DMS53 treated with DMSO at 0.1 percent for 48 hours (cell line): ENCODE measurements at regions not wholly inside any gene's neighbourhood (a gene's known extent, or its start where the extent isn't known, plus 50 kb on each side); places are given as distances from the start of the nearest gene placed in this dataset.
"Not testable (repeated sequence)": the region's sequence is repeated elsewhere in the genome, so short reads cannot be mapped to it uniquely, and the experiment has no call there.

Experiments
- DNase-seq: peaks from one replicate; lab custom pipeline; 2025; ENCODE audit not compliant: unreplicated experiment; lab: John Stamatoyannopoulos, UW

DNA sequence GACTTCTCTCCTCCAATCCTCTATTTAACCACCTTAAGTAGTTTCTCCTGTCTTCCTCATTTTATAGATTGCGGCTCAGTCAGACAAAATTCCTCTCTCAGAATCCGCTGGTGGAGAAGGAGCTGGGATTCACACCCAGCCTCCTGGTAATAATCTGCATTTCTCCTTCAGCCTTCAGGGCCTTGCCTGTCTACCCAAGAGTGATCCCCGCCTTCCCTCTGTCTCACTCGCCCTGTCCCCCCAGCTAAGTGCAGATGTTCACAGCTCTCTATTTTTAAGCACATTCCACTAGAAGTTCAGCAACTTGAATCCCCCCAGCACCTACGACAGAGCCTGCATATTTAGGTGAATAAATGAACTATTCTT lies 212.5 kb upstream of the HAAO start:
- DNase-seq = no peak

DNA sequence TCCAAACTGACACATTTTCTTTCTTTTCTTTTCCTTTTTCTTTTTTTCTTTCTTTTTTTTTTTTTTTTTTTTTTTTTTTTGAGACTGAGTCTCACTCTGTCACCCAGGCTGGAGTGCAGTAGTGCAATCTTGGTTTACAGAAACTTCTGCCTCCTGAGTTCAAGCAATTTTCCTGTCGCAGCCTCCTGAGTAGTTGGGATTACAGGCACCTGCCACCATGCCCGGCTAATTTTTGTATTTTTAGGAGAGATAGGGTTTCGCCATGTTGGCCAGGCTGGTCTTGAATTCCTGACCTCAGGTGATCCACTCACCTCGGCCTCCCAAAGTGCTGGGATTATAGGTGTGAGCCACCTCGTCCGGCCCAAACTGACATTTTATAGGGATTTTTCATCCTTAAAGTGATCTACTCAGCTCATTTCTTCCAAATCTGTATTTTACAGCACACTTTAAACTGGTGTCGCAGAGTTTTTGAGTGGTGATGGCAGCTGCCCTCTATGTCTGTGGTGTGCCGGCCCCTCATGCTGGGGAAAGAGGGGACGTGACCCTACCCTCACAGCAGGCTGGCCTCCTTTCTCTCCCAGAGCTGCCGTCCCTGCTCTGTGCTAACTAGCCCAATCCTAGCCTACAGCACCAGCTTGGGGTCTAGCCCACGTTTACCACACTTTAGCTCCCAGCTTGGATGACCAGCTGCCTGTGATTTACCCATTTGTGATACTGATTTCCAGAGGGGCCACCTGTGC lies 211.9 kb upstream of the HAAO start:
- not testable (repeated sequence) for DNase-seq

DNA sequence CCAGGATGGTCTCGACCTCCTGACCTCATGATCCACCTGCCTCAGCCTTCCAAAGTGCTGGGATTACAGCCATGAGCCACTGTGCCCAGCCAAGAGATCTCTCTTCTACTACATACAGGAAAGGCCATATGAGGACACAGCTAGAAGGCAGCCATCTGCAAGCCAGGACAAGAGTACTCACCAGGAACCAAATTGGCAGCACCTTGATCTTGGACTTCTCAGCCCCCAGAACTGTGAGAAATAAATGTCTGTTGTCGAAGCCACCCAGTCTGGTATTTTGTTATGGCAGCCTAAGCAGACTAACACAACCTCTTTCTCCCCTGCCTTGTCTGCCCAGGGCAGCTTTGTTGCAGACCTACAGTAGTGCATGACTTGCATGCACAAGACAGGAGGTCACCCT lies 211.3 kb upstream of the HAAO start:
- DNase-seq = no peak

DNA sequence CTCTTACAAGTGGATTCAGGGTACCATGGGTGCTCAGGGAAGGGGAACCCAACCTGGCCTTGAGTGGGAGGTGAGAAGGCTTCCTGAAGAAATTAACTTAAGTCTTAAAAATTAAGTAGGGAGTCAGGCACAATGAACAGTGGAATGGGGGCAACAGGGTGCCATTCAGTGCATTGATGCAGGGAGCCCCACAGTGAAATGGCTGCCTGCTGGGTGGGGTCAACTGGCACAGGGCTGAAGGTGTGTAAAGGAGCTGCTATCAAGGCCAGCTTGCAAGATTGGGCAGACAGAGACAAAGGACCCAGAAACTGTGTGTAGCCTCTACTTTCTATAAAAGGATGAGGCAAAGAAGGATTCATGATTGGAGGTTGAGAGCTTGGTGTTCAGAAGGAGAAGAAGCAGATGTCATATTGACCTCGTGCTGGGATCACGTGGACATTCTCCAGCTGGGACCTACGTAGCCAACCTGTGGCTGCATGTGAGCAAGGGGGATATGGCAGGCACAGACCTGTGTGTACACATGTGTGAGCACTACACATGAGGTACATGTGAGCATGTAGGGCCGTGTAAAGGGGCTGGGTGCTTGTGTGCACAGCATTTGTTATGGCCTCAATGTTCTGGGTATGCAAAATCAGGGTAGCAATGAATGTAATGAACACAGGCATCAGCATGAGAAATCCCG lies 209.5 kb upstream of the HAAO start:
- no peak for DNase-seq

DNA sequence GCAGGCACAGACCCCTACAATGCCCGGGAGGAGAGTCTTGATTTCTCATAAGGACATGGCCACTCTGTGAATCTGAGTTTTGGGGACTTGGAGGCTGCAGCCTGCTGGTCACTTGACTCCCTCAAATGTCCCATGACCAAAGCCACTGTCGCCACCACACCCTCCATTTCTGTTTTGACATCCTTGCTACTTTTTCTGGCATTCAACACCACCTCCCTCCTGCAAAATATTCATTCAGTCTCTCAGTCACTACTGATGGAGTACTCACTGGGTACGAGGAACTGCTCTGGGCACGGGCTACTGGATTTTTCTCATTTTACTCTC lies 208.6 kb upstream of the HAAO start:
- DNase-seq = no peak

DNA sequence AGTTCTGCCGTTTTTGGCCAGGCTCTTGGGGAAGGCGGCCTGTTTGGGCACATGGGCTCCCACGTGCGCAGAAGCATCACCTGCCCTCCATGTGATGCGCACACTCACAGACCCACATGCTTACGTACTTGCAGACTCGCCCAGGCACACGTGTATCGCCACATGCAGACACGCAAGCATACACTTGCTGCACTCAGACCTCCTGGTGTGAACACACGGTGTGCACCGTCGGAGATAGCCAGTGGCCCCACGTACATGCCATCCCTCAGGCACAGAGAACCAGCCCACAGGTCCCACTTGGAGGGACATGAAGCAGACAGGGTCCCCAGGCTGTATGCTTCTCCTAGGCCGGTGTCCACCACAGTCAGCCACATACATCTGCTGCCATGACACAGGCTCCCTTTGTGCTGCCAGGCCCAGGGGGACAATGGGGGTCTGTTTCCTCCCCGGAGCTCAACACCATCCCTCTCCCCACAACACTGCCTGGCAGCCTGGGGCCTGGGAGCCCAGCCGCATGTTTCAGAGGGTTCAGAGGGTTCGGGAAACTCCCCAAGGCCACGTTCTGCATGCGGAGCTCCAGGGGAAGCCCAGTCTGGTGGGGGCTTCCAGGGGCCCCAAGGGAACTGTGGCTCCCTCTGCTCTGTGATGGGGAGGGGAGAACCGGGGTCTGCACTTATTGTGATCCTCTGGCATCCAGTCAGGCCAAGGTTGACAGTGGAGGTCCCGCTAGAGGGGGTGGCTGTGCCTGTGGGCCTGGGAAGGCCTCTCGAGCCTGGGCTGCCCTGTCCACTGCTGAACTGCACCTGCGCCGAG lies 208.1 kb upstream of the HAAO start:
- DNase-seq = no peak

DNA sequence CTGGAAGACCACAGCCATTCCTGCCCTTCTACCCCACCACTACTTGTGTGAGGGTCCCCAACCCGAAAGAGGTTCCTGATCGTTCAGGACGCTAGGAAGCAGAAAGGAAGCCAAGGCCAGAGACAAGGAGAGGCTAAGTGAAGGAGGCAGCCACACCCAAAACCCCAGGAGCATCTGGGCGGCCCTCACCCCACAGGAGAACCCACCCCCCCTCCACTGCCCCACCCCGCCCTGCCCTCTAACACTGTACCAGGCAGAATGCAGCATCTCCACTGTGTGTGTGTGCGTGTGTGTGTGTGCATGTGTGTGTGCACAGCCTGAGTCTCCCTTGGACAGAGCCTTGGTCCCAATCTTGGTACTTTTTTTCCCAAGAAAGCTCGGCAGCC lies 207.5 kb upstream of the HAAO start:
- DNase-seq = no peak

DNA sequence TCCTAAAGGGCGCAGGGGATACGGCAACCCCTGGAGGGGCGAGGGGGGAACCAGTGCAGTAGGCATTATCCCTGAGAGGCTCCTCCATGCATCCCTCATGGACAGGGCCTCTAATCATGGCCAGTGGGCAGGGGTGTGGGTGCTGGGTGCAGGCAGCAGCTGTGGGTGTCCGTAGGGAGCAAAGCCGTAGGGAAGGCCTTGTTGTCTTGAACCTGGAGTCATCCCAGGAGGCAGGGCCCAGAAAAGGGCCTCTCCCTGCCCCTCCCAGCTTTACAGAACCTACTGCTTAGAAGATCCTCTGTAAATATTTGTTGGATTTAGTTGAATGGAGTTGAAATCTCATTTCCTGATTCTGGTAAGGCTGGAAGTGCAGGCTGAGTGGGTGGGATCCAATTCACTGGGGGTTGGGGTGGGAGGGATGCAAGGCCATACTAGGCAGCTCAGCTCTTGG lies 207.0 kb upstream of the HAAO start:
- DNase-seq = peak; percentile 89

DNA sequence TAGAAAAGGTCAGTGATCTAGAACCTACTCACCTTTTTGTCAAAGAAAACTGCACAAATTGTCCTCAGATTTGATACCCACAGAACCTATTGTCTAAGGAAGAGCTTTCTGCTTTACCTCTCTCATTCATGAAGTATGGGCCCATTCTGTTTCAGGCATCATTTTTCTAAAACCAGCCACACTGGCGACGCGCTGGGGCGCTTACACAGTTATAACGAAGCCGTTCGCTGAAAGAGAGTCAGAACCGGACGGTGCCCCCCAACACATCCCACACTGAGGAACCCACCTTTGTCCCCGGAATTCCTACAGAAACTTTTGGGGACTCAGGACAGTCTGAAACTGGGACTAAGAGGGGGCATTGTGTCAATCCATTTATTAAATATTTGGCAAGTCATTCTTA lies 206.3 kb upstream of the HAAO start:
- DNase-seq = no peak

DNA sequence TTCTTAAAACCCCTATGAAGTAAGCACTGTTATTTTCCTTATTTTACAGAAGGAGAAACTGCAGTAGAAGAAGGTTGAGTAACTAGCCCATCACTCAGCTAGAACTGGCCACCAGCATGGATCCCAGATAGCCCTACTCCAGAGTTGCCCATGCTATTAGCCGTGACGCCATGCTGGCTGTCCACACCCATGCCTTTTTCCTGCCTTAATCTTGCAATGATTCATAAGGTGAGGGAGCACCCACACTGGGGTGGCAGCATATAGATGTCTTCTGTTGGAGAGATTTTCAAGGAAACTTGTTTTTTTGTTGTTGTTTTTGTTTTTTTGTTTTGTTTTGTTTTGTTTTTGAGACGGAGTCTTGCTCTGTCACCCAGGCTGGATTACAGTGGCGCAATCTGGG lies 204.1 kb upstream of the HAAO start:
- DNase-seq = no peak

DNA sequence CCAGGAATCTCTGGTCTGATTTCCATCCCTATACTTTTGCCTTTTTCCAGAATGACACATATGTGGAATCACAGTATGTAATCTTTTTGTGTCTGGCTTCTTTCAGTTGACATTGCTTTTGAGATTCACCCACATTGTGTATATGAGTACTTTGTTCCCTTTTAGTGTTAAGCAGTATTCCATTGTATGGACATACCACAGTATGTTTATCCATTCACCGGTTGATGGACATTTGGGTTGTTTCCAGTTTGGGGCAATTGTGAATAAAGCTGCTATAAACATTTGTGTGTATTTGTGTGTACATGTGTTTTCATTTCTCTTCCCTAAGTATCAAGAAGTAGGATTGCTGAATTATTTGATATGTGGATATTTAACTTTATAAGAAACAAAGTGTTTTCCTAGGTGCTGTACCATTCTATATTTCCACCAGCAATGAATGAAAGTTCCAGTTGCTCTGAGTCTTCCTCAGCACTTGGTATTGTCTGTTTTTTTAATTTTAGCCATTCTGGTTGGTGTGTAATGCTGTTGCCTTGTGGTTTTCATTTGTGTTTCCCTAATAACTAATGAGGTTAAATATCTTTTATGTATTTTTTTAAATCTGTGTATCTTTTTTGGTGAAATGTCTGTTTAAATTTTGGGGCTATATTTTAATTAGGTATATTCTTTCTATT lies 203.5 kb upstream of the HAAO start:
- no peak for DNase-seq

DNA sequence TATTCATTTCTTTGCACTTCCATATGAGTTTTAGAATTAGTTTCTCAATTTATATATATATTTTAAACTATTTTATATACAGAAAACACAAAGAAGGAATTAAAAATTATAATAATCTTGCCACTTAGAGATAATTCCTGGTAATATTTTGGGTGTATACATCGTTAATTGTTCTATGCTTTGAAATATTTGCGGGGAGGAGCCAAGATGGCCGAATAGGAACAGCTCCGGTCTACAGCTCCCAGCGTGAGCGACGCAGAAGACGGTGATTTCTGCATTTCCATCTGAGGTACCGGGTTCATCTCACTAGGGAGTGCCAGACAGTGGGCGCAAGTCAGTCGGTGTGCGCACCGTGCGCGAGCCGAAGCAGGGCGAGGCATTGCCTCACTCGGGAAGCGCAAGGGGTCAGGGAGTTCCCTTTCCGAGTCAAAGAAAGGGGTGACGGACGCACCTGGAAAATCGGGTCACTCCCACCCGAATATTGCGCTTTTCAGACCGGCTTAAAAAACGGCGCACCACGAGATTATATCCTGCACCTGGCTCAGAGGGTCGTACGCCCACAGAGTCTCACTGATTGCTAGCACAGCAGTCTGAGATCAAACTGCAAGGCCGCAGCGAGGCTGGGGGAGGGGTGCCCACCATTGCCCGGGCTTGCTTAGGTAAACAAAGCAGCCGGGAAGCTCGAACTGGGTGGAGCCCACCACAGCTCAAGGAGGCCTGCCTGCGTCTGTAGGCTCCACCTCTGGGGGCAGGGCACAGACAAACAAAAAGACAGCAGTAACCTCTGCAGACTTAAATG lies 197.1 kb upstream of the HAAO start:
- not testable (repeated sequence) for DNase-seq

DNA sequence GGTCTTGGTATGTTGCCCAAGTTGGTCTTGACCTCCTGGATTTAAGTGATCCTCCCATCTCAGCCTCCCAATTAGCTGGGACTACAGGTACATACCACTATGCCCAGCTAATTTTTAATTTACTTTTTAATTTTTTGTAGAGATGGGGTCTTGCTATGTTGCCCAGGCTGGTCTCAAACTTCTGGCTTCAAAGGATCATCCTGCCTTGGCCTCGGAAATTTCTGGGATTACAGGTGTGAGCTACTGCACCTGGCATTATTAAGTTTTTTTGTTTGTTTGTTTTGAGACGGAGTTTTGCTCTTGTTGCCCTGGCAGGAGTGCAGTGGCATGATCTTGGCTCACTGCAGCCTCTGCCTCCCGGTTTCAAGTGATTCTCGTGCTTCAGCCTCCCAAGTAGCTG lies 195.7 kb upstream of the HAAO start:
- not testable (repeated sequence) for DNase-seq

DNA sequence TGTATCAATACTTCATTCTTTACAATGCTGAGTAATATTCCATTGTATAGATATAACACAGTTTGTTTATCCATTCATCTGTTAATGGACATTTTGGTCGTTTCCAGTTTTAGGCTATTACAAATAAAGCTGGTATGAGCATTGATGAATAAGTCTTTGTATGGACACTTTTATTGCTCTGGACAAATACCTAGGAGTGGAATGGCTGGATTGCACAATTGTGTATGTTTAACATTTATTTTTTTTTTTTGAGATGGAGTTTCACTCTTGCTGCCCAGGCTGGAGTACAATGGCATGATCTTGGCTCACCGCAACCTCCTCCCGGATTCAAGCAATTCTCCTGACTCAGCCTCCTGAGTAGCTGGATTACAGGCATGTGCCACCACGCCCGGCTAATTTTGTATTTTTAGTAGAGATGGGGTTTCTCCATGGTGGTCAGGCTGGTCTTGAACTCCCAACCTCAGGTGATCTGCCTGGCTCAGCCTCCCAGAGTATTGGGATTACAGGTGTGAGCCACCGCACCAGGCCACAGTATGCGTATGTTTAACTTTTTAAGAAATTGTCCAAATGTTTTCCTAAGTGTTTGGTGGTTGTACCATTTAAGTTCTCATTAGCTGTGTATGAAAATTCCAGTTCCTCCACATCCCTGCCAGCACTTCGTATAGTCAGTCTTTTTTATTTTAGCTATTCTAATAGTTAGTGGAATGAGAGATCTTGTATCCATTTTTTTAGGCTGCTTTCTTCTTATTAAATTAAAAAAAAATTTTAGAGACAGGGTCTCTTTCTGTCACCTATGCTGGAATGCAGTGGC lies 194.9 kb upstream of the HAAO start:
- no peak for DNase-seq

DNA sequence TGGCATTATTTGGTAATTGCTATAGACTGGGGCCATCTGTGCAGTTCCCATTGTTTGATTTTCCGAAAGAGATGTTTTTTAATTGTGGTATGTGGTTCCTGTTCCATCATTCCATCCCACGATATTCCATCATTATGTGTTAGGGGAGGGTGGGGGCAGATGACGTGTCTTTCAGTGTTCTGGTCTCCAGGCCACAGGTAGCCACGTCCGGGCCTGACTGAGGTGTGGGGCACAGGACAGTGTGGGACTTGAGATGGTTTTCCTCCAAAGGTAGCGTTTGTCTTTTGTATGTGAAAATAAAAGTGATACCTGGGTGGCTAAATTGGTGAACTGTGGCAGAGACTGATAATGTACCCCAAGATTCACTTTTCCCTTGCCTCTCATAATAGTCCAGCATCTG lies 192.2 kb upstream of the HAAO start:
- DNase-seq = no peak

DNA sequence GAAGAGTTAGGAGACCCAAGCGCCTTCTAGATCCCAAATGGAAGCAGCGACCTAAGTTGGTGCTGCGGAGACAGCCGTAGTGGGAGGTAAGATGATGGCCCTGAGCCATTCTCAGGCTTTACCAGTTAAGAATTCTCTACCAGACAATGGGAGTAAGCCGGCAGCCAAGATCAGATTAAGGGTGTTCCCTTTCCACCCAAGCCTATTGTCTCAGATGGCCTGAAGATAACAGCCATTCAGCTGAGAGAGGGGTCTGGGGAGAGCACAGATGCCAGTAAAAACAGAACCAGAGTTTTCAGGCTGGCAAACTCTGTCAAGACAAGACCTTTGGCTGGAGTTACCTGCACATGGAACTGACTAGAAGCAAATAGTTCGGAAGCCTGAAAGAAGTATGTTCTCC lies 191.7 kb upstream of the HAAO start:
- DNase-seq = no peak

DNA sequence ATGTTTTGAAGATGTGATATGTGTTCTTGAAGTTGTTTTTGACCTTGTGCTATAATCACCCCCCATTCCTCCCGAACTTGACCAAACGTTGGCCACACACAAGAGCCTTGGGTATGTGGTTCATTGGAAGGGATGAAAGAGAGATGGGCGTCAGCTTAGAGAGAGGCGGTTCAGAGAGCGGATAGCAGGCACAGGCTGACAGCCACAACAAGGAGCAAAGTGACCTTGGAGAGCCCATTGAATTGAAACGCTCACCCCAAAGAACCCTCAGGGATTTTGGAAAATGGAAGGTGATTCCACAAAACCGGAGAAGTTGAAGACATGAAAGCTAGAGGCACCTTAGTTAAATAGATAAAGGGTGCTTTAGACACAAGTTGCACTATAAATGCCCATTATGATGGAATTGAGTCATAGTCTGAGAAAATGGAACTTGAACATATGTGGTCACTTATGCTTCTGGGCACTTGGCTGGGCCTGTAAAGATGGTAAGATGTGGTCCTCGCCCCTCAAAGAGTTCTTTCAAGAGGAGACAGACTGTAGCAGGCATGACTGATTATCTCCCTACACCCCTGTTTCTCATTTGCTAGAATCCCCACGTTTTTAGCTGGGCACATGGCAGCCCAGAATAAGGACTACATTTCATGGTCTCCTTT lies 188.5 kb upstream of the HAAO start:
- DNase-seq = no peak

DNA sequence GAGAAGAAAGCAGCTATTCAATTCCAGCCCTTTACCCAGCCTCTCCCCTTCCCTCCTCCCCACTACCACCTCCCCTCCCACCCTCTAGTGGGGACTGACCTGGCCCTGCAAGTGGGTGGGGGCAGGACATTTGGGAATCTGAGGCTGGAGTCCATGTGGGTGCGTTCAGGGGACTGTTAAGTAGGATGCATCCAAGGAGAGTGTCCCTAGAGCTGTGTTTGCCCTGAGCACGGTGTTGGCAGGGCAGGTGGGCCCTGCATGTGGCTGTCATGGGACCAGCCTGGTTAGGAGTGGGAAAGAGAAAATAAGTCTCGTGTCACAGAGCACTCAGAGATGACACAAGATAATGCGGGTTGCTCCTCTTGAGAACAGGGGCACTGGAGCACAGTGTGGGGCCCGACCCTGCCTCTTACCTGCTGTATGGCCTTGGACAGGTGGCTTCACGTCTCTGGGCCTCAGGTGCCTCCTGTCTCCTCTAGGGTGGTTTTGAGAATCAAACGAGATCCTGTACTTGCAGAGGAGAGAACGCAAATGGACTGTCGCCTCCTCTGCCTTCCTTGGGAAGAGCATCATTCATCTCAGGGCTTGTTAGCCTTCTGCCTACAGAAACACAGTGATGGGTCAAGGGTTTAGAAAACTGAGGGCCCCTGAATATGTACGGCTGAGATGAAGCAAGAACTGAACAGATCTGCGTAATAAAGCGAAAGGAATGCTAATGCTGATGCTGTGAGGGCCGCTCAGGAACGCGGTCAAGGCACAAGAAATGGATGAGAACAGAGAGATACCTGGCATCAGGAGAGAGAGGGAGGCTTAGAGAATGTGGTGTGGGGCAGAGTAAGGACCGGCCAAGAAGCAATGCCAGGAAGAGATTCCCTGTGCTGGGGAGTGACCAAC lies 187.7 kb upstream of the HAAO start:
- no peak for DNase-seq
